ENCODE measurements at regions not wholly inside any gene's neighbourhood (a gene's known extent, or its start where the extent isn't known, plus 50 kb on each side); places are given as distances from the start of the nearest gene placed in this dataset.

- H3K4me3 ChIP-seq (ENCODE audit: insufficient read depth, low read depth, low read length), result no peak overlapping the region
- H3K36me3 ChIP-seq (replicated peaks; ENCODE audit: control insufficient read depth, insufficient read depth, low read length), result no peaks in the 10 kb centered on the region
- no peaks in the 10 kb centered on the region for H3K27me3 ChIP-seq (ENCODE audit: control insufficient read depth, insufficient read depth, low read length)
- DNase-seq, result no peak
Observed at GRCh38 chr5:108634617-108635288, 112.9 kb upstream of the FER start.

- no peak for DNase-seq
- no peaks in the 10 kb centered on the region for H3K36me3 ChIP-seq (replicated peaks; ENCODE audit: control insufficient read depth, insufficient read depth, low read length)
- H3K27me3 ChIP-seq (ENCODE audit: control insufficient read depth, insufficient read depth, low read length), result no peaks in the 10 kb centered on the region
- H3K4me3 ChIP-seq (ENCODE audit: insufficient read depth, low read depth, low read length), result no peak overlapping the region
Observed at GRCh38 chr5:108634010-108634616, 113.6 kb upstream of the FER start.

DNA sequence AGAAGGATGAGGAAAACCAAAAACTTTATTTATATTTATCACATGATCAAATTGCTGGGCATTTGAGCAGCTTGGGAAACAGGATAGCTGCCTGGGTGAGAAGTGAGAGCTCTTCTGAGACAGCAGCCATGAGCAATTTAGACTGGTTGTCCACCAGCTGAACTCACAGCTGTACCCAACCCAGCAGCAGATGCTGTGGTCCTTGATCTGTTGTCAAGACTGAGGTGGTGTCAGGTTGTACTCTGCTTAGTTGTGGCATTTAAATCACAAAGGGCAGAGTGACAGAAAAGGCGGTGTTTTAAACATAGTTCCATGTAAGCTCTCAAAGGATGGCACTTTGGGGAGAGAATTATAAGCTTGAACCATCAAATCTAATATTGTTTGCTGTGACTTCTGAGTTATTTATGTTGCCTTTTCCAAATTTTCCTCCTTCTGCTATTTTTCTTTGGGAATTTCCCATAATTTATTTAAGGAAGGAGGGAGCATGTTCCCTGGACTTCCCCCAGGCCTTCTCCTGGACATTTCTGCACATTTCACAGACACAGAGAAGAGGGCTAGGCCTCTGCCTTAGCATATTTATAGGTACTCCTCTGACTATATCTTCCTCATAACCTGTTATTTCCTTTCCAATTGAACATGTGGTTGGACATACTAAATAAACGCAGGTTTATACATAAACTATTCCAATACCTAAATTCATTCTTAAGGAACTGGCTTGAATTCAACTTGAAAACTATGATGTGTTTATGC lies 117.7 kb upstream of the FER start:
- no peaks in the 10 kb centered on the region for H3K36me3 ChIP-seq (replicated peaks; ENCODE audit: control insufficient read depth, insufficient read depth, low read length)
- no peak overlapping the region for H3K4me3 ChIP-seq (ENCODE audit: insufficient read depth, low read depth, low read length)
- peak; percentile 14 for DNase-seq
- H3K27me3 ChIP-seq (ENCODE audit: control insufficient read depth, insufficient read depth, low read length), result no peaks in the 10 kb centered on the region

DNA sequence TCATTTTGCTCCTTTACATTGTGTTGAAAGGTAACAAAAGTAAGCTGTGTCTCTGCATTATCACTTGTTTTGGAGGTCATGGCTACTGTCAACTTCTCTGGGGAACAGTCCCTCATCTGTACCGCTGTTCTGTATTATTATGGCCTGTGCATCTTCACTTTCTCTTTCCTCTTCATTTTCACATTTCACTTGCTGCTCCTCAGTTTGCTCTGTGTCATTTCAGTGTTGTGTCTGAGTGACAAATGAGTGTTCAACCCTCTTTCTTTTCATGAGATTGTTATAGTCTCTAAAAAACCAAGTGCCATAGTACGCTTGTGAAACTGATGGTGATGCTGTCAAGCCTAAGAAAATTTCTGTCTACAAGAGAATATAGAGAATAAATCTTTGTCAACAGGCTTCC lies 122.0 kb upstream of the FER start:
- no peaks in the 10 kb centered on the region for H3K36me3 ChIP-seq (replicated peaks; ENCODE audit: control insufficient read depth, insufficient read depth, low read length)
- no peaks in the 10 kb centered on the region for H3K27me3 ChIP-seq (ENCODE audit: control insufficient read depth, insufficient read depth, low read length)
- DNase-seq, result no peak
- no peak overlapping the region for H3K4me3 ChIP-seq (ENCODE audit: insufficient read depth, low read depth, low read length)

GRCh38 chr5:108623826-108624225 lies 123.9 kb upstream of the FER start:
- DNase-seq, result no peak
- no peaks in the 10 kb centered on the region for H3K27me3 ChIP-seq (ENCODE audit: control insufficient read depth, insufficient read depth, low read length)
- H3K36me3 ChIP-seq (replicated peaks; ENCODE audit: control insufficient read depth, insufficient read depth, low read length), result no peaks in the 10 kb centered on the region
- H3K4me3 ChIP-seq (ENCODE audit: insufficient read depth, low read depth, low read length), result no peak overlapping the region

- no peak for DNase-seq
- Histone ChIP-seq H3K36me3 (replicated peaks; ENCODE audit: control insufficient read depth, insufficient read depth, low read length) (no peaks in the 10 kb centered on the region), H3K27me3 (ENCODE audit: control insufficient read depth, insufficient read depth, low read length) (no peaks in the 10 kb centered on the region), H3K4me3 (ENCODE audit: insufficient read depth, low read depth, low read length) (no peak overlapping the region)
Observed at GRCh38 chr5:108620516-108620915, 127.2 kb upstream of the FER start.

DNA sequence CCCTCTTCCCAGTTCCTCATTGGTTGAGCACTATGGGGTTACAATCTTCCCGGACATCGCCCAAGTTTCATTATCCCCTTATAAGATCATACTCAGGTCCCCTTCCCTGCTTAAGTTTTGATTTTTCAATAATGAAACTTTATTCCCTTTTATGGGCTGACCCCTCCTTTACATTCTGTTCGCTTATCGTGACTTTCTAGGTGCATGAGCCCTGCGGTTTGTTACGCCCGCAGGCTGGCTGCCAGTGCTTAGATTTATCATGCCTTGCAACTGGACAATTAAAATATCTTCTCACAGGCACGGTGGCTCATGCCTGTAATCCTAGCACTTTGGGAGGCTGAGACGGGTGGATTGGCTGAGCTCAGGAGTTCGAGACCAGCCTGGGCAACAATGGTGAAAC lies 127.9 kb upstream of the FER start:
- DNase-seq, result no peak
- Histone ChIP-seq H3K27me3 (ENCODE audit: control insufficient read depth, insufficient read depth, low read length) (no peaks in the 10 kb centered on the region), H3K4me3 (ENCODE audit: insufficient read depth, low read depth, low read length) (no peak overlapping the region), H3K36me3 (replicated peaks; ENCODE audit: control insufficient read depth, insufficient read depth, low read length) (no peaks in the 10 kb centered on the region)

DNA sequence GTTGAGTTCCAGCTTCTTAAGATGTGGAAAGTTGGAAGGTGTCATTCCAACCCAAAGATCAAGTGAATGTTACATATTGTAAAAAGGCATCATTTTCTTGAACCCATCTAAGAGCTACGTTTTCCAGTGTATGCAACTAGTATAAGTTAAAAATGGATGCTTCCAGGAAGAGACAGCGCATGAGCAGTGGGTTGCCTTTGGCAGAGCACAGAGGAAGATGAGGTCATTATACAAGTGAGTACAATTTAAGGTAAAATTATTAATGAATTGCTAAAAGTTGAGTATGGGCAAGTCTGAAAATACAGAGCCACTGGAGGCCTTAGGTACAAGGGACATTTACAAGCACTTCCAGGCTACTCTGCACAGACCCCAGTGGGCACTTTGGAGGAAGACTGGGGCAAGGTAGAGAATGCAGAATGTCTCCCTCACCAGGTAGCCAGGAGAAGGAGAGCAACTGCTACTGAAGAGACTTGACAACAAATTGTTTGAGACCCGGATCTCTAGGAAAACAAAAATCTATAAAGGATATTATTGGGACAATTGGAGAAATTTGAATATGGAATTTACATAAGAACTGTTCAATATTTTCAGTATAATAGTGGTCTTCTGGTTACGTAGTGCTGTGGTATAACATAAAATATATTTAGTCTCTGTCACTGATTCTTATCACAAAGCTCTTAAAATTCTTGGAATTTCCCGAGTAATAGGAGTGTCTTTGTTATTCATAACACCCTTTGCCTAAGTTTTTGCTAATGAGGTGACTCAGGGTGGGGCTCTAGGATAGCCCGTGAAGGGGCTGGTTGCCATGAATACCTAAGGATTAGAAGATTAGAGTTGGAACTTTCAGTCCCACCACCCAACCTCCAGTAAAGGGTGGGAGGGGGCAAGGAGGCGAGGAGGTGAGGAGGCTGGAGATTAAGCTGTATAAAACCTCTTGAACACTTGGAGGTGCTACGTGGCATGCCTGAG lies 129.9 kb upstream of the FER start:
- H3K36me3 ChIP-seq (replicated peaks; ENCODE audit: control insufficient read depth, insufficient read depth, low read length), result no peaks in the 10 kb centered on the region
- H3K4me3 ChIP-seq (ENCODE audit: insufficient read depth, low read depth, low read length), result no peak overlapping the region
- peak; percentile 17 for DNase-seq
- H3K27me3 ChIP-seq (ENCODE audit: control insufficient read depth, insufficient read depth, low read length), result no peaks in the 10 kb centered on the region

DNA sequence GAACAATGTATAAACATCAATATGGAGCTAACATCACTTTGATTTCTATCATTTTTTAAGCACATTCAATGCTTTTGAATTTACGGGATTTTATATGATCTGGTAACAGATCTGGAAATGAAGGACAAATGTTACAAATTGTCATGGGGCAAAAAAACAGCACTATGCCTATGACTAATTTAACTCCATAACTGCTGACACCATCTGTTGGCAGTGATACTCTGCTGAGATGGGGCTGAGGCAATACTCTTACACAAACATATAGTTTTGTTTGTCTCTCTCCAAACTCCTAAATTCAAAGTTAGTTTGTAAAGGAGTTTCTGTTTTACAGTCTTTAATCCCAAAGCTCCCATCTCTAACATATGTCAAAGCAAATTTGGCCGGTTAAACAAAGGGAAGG lies 132.5 kb upstream of the FER start:
- Histone ChIP-seq H3K36me3 (replicated peaks; ENCODE audit: control insufficient read depth, insufficient read depth, low read length) (no peaks in the 10 kb centered on the region), H3K4me3 (ENCODE audit: insufficient read depth, low read depth, low read length) (no peak overlapping the region), H3K27me3 (ENCODE audit: control insufficient read depth, insufficient read depth, low read length) (no peaks in the 10 kb centered on the region)
- no peak for DNase-seq

DNA sequence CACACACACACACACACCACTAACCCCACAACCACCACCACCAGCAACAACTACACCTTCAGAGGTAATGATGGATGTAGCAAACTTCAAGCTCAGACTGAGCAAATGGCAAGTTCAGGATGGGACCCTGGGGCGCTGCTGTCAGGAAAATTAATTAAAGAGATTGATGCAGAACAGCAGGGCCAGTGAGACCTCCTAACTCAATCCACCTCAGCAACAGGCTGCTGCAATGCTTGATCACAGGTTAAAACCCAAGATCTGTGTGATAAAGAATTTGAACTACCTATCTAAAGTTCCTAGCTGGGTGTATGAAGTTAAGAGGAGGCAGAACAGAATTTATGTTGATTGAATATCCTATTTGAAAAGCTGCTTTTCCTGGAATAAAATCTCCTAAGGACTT lies 140.3 kb upstream of the FER start:
- Histone ChIP-seq H3K4me3 (ENCODE audit: insufficient read depth, low read depth, low read length) (no peak overlapping the region), H3K36me3 (replicated peaks; ENCODE audit: control insufficient read depth, insufficient read depth, low read length) (no peaks in the 10 kb centered on the region), H3K27me3 (ENCODE audit: control insufficient read depth, insufficient read depth, low read length) (no peaks in the 10 kb centered on the region)
- DNase-seq, result no peak

DNA sequence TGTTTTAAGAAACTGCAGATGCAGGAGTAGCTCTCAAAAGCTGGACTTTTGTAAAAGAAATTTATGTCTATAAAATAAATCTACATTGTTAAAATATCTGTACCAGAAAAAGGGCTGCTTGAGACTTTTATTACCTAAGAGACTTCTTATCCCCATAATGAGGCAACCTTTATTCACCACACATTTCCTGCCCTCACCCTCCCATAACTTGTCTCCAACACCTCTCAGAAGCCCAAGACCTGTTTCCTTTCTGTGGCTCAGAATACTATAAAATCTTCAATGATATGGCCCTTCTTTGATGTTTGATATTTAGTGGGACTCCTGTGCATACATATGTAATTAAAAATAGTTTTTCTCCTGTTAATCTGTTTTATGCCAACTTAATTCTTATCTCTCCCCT lies 141.5 kb upstream of the FER start:
- H3K27me3 ChIP-seq (ENCODE audit: control insufficient read depth, insufficient read depth, low read length), result no peaks in the 10 kb centered on the region
- no peak for DNase-seq
- H3K36me3 ChIP-seq (replicated peaks; ENCODE audit: control insufficient read depth, insufficient read depth, low read length), result no peaks in the 10 kb centered on the region
- no peak overlapping the region for H3K4me3 ChIP-seq (ENCODE audit: insufficient read depth, low read depth, low read length)

GRCh38 chr5:108602830-108603229 lies 144.9 kb upstream of the FER start:
- DNase-seq, result no peak
- Histone ChIP-seq H3K4me3 (ENCODE audit: insufficient read depth, low read depth, low read length) (no peak overlapping the region), H3K36me3 (replicated peaks; ENCODE audit: control insufficient read depth, insufficient read depth, low read length) (no peaks in the 10 kb centered on the region), H3K27me3 (ENCODE audit: control insufficient read depth, insufficient read depth, low read length) (no peaks in the 10 kb centered on the region)

GRCh38 chr5:108590799-108591198 lies 156.9 kb upstream of the FER start:
- Histone ChIP-seq H3K4me3 (ENCODE audit: insufficient read depth, low read depth, low read length) (no peak overlapping the region), H3K27me3 (ENCODE audit: control insufficient read depth, insufficient read depth, low read length) (no peaks in the 10 kb centered on the region), H3K36me3 (replicated peaks; ENCODE audit: control insufficient read depth, insufficient read depth, low read length) (no peaks in the 10 kb centered on the region)
- DNase-seq, result no peak

- Histone ChIP-seq H3K4me3 (ENCODE audit: insufficient read depth, low read depth, low read length) (no peak overlapping the region), H3K36me3 (replicated peaks; ENCODE audit: control insufficient read depth, insufficient read depth, low read length) (no peaks in the 10 kb centered on the region), H3K27me3 (ENCODE audit: control insufficient read depth, insufficient read depth, low read length) (no peaks in the 10 kb centered on the region)
- no peak for DNase-seq
Observed at GRCh38 chr5:108588323-108588722, 159.4 kb upstream of the FER start.

Data from H7 (cell line).